Vagina (tissue), 2 donors: ENCODE measurements at regions not wholly inside any gene's neighbourhood (a gene's known extent, or its start where the extent isn't known, plus 50 kb on each side); places are given as distances from the start of the nearest gene placed in this dataset.

Source experiments
- DNase-seq, 2 donors: peaks; one replicate each; pipeline ENCODE4 v3.0.0-alpha.2; 2017; ENCODE audit errors: extremely low spot score in 2 of 2
- H3K27ac ChIP-seq: fragments of 200-600 bp; sonication (generic); one replicate; pipeline ENCODE4 v1.5.1; 2019
- H3K27me3 ChIP-seq: fragments of 200-600 bp; sonication (generic); one replicate; pipeline ENCODE4 v1.5.1; 2019
- H3K36me3 ChIP-seq, 2 donors: fragments of 200-600 bp; sonication (generic); one replicate each; pipeline ENCODE4 v1.5.1; 2017 to 2019
- H3K4me1 ChIP-seq: fragments of 200-600 bp; sonication (generic); one replicate; pipeline ENCODE4 v1.5.1; 2019
- H3K4me3 ChIP-seq, 2 donors: fragments of 200-600 bp; sonication (generic); 1 replicate in 1 of 2; 2 replicates in 1 of 2; pipeline ENCODE4 v1.5.1; 2016 to 2019
- H3K9me3 ChIP-seq: fragments of 200-600 bp; sonication (generic); one replicate; pipeline ENCODE4 v1.5.1; 2019
- CTCF ChIP-seq, 3 experiments: fragments of 450-650 bp in 2 of 3; fragments of 200-600 bp in 1 of 3; sonication (generic) in 1 of 3; IDR thresholded peaks; one replicate each; pipeline ENCODE4 v1.5.1; 2017 to 2019; ENCODE audit warnings: antibody characterized with exemption in 3 of 3, mild to moderate bottlenecking in 2 of 3, moderate library complexity in 2 of 3
- POLR2A ChIP-seq, 2 donors: fragments of 450-650 bp; IDR thresholded peaks; one replicate each; pipeline ENCODE4 v1.6.1; 2017; ENCODE audit warnings: antibody characterized with exemption in 2 of 2, mild to moderate bottlenecking in 2 of 2, moderate library complexity in 2 of 2
- POLR2AphosphoS5 ChIP-seq, 2 donors: sonication (generic); formaldehyde crosslinking; IDR thresholded peaks; one replicate each; pipeline ENCODE4 v1.9.0; 2017; ENCODE audit warnings: antibody characterized with exemption in 2 of 2, mild to moderate bottlenecking in 2 of 2, low read depth in 1 of 2; ENCODE audit not compliant: insufficient read depth in 1 of 2
- intact Hi-C: fragments of 100-400 bp; cut with DNase I; formaldehyde crosslinking; loops from one replicate; pipeline ENCODE4 v1.15.1; 2023

GRCh38 chr12:3362737-3363136 is 128.3 kb upstream of the PRMT8 start:
- Histone ChIP-seq H3K4me3 (no peak overlapping the region), H3K9me3 (no peaks in the 10 kb centered on the region), H3K4me1 (no peaks in the 10 kb centered on the region), H3K27me3 (no peaks in the 10 kb centered on the region), H3K27ac (no peak overlapping the region), H3K36me3 (no peaks in the 10 kb centered on the region)
- DNase-seq, result peak in 1 of 2 donors; percentile 42
- intact Hi-C loops, result no loop called here
- TF ChIP-seq CTCF (IDR thresholded peaks at IDR 0.05), result no peak
- TF ChIP-seq POLR2A (IDR thresholded peaks at IDR 0.05), result no peak
- no peak for TF ChIP-seq POLR2AphosphoS5 (IDR thresholded peaks at IDR 0.05; ENCODE audit: insufficient read depth in 1 of 2, low read depth in 1 of 2)

- Histone ChIP-seq H3K9me3 (no peaks in the 10 kb centered on the region), H3K27me3 (no peaks in the 10 kb centered on the region), H3K4me1 (no peaks in the 10 kb centered on the region), H3K27ac (no peak overlapping the region), H3K36me3 (no peaks in the 10 kb centered on the region), H3K4me3 (no peak overlapping the region)
- DNase-seq, result peak in 1 of 2 donors; percentile 67
- intact Hi-C loops, result no loop called here
- TF ChIP-seq POLR2A (IDR thresholded peaks at IDR 0.05), result no peak
These were observed 127.4 kb upstream of the PRMT8 start for GRCh38 chr12:3363608-3364007.

- H3K4me1 ChIP-seq, result no peaks in the 10 kb centered on the region
- DNase-seq, result peak in 1 of 2 donors; percentile 52
- intact Hi-C loops, result no loop called here
- H3K27ac ChIP-seq, result no peak overlapping the region
- no peaks in the 10 kb centered on the region for H3K9me3 ChIP-seq
- TF ChIP-seq CTCF (IDR thresholded peaks at IDR 0.05), result no peak
- no peak for TF ChIP-seq POLR2AphosphoS5 (IDR thresholded peaks at IDR 0.05; ENCODE audit: insufficient read depth in 1 of 2, low read depth in 1 of 2)
- no peak for TF ChIP-seq POLR2A (IDR thresholded peaks at IDR 0.05)
- H3K36me3 ChIP-seq, result no peaks in the 10 kb centered on the region
- H3K27me3 ChIP-seq, result no peaks in the 10 kb centered on the region
- no peak overlapping the region for H3K4me3 ChIP-seq
These were observed 126.8 kb upstream of the PRMT8 start for GRCh38 chr12:3364226-3364625.

GRCh38 chr12:3364661-3365462 is 126.1 kb upstream of the PRMT8 start:
- peak in 1 of 2 donors; percentile 58 for DNase-seq
- Histone ChIP-seq H3K27me3 (no peaks in the 10 kb centered on the region), H3K36me3 (no peaks in the 10 kb centered on the region), H3K4me1 (no peaks in the 10 kb centered on the region), H3K9me3 (no peaks in the 10 kb centered on the region), H3K27ac (no peak overlapping the region), H3K4me3 (no peak overlapping the region)
- intact Hi-C loops, result no loop called here
- TF ChIP-seq POLR2AphosphoS5 (IDR thresholded peaks at IDR 0.05; ENCODE audit: insufficient read depth in 1 of 2, low read depth in 1 of 2), result no peak
- no peak for TF ChIP-seq CTCF (IDR thresholded peaks at IDR 0.05)
- no peak for TF ChIP-seq POLR2A (IDR thresholded peaks at IDR 0.05)

GRCh38 chr12:3365463-3366411 is 125.3 kb upstream of the PRMT8 start:
- Histone ChIP-seq H3K27ac (no peak overlapping the region), H3K36me3 (no peaks in the 10 kb centered on the region), H3K27me3 (no peaks in the 10 kb centered on the region), H3K4me3 (peak overlapping the region; percentile 19 to 42), H3K9me3 (no peaks in the 10 kb centered on the region), H3K4me1 (no peaks in the 10 kb centered on the region)
- intact Hi-C loops, result no loop called here
- DNase-seq, result no peak
- no peak for TF ChIP-seq POLR2A (IDR thresholded peaks at IDR 0.05)
- TF ChIP-seq CTCF (IDR thresholded peaks at IDR 0.05), result no peak
- TF ChIP-seq POLR2AphosphoS5 (IDR thresholded peaks at IDR 0.05; ENCODE audit: insufficient read depth in 1 of 2, low read depth in 1 of 2), result no peak
